T-helper 17 cell (primary cell): ENCODE measurements at regions not wholly inside any gene's neighbourhood (a gene's known extent, or its start where the extent isn't known, plus 50 kb on each side); places are given as distances from the start of the nearest gene placed in this dataset.

Experiments
- ATAC-seq: fragments of 150-1000 bp; cut with Tn5 transposase; 2 replicates; pipeline ENCODE4 v1.10.0; 2021; ENCODE audit warnings: mild to moderate bottlenecking, moderate library complexity
- DNase-seq, 3 donors: peaks; one replicate each; pipeline versions ENCODE4 v3.0.0 to v3.0.0-alpha.2; 2020 to 2021
- H3K9me3 ChIP-seq: one replicate; pipeline ENCODE4 v1.7.0; 2013; ENCODE audit warnings: low read length, mild to moderate bottlenecking; ENCODE audit not compliant: control insufficient read depth, poor library complexity, severe bottlenecking
- H3K27ac Mint-ChIP-seq: one replicate; pipeline ENCODE4 v1.8.0; 2022; ENCODE audit warnings: mild to moderate bottlenecking, moderate library complexity, mixed read lengths
- H3K27me3 Mint-ChIP-seq: one replicate; pipeline ENCODE4 v1.8.0; 2022; ENCODE audit warnings: mixed read lengths
- H3K36me3 Mint-ChIP-seq: one replicate; pipeline ENCODE4 v1.8.0; 2022; ENCODE audit warnings: low read depth, mixed read lengths
- H3K4me1 Mint-ChIP-seq: one replicate; pipeline ENCODE4 v1.8.0; 2022; ENCODE audit warnings: mild to moderate bottlenecking, mixed read lengths
- H3K4me3 Mint-ChIP-seq: one replicate; pipeline ENCODE4 v1.8.0; 2022; ENCODE audit warnings: mild to moderate bottlenecking, moderate library complexity, mixed read lengths

GRCh38 chr4:180798036-180798577 lies 1445.1 kb upstream of the TENM3 start:
- ATAC-seq (no peak), DNase-seq (no peak)
- H3K4me1 Mint-ChIP-seq, result no peaks in the 10 kb centered on the region
- no peak overlapping the region for H3K27ac Mint-ChIP-seq
- H3K4me3 Mint-ChIP-seq, result no peak overlapping the region
- H3K9me3 ChIP-seq, result no peaks in the 10 kb centered on the region
- H3K36me3 Mint-ChIP-seq, result no peaks in the 10 kb centered on the region
- no peaks in the 10 kb centered on the region for H3K27me3 Mint-ChIP-seq

DNA sequence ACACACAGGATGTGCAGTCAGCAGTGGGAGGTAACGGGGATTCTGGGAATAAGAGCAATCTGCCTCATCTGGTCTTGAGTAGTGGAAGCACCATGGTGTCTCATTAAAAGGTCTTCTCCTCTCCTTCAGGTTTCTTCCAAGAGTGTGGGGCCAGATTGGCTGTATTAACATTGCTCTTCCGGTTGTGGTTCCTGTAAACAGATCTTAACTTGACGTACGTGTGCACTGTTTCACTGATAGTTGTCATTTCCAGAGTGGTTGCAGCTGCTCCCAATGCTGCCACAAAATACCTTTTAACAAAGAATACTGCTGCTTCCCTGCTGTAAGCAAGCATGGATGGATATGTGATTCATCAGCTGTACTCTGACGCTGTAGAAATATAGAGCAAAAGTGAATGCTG lies 1443.4 kb upstream of the TENM3 start:
- Mint-ChIP-seq H3K4me1 (no peaks in the 10 kb centered on the region), H3K27ac (no peak overlapping the region), H3K4me3 (no peak overlapping the region), H3K27me3 (no peaks in the 10 kb centered on the region), H3K36me3 (no peaks in the 10 kb centered on the region)
- DNase-seq (no peak), ATAC-seq (no peak)
- no peaks in the 10 kb centered on the region for H3K9me3 ChIP-seq

- ATAC-seq, result no peak
- no peak overlapping the region for H3K4me3 Mint-ChIP-seq
- H3K36me3 Mint-ChIP-seq, result no peaks in the 10 kb centered on the region
- no peak for DNase-seq
- H3K9me3 ChIP-seq, result no peaks in the 10 kb centered on the region
- no peaks in the 10 kb centered on the region for H3K27me3 Mint-ChIP-seq
- no peak overlapping the region for H3K27ac Mint-ChIP-seq
- no peaks in the 10 kb centered on the region for H3K4me1 Mint-ChIP-seq
Measured at GRCh38 chr4:180805101-180805500, 1438.1 kb upstream of the TENM3 start.

DNA sequence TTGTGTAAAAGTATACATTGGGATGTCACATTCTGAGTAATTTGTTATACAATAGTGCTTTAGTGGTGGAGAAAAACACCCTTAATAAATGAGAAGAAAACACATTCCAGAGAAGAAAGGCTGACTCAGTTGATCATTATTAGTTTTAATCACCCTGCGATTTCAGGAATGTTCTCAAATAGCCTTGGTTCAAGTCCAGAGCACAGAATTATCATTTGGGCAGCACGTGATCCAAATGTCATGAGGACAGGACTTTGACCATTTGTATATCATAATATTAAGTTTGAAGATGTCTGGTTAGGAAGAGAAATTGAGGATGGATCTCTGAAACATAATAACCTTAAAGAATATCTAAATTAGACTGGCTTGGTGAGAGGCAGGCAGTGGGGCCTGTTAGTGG lies 1434.3 kb upstream of the TENM3 start:
- H3K9me3 ChIP-seq, result no peaks in the 10 kb centered on the region
- DNase-seq, result no peak
- Mint-ChIP-seq H3K27ac (no peak overlapping the region), H3K36me3 (no peaks in the 10 kb centered on the region), H3K4me1 (no peaks in the 10 kb centered on the region), H3K27me3 (no peaks in the 10 kb centered on the region), H3K4me3 (no peak overlapping the region)
- ATAC-seq, result no peak

DNA sequence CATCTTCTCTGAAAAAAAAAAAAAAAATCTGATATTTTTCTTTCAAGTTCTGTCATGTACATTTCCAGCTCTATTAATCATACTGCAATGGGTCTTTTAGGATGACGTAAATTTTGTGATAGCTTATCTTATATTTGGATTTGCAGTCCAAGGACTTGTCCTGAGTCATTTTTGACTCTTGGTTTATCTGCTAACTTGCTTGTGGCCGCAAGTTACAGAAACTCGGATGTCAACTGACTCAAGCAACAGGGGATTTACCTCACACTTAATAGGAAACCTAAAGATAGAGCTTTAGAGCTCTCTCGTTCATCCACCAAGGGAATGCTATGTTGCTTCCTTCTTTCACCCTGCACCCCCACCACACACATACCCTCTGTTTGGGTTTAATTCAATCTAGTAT lies 1433.8 kb upstream of the TENM3 start:
- ATAC-seq (no peak), DNase-seq (no peak)
- no peaks in the 10 kb centered on the region for H3K9me3 ChIP-seq
- no peaks in the 10 kb centered on the region for H3K4me1 Mint-ChIP-seq
- H3K27me3 Mint-ChIP-seq, result no peaks in the 10 kb centered on the region
- no peaks in the 10 kb centered on the region for H3K36me3 Mint-ChIP-seq
- no peak overlapping the region for H3K4me3 Mint-ChIP-seq
- no peak overlapping the region for H3K27ac Mint-ChIP-seq

DNA sequence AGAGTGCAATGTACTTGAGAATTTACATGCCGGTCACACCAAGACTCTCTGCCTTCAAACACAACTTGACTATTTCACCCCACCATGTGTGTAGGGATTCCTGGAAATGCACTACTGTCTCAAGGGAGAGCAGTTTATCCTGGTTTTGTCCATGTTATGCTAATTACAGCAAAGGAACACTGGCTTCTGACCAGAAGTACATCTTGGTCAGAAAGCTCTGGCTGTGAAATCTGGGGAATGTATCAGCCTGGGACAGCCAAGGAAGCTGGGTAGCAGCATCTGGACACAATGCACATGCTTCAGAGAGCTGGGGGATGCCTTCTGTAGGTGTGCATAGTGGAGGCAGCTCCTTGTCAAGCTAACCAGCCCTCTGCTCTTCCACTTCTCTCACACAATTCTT lies 1432.6 kb upstream of the TENM3 start:
- DNase-seq (no peak), ATAC-seq (no peak)
- H3K27me3 Mint-ChIP-seq, result no peaks in the 10 kb centered on the region
- H3K4me1 Mint-ChIP-seq, result no peaks in the 10 kb centered on the region
- no peak overlapping the region for H3K27ac Mint-ChIP-seq
- no peak overlapping the region for H3K4me3 Mint-ChIP-seq
- no peaks in the 10 kb centered on the region for H3K36me3 Mint-ChIP-seq
- no peaks in the 10 kb centered on the region for H3K9me3 ChIP-seq

- H3K4me3 Mint-ChIP-seq, result no peak overlapping the region
- ATAC-seq, result no peak
- no peaks in the 10 kb centered on the region for H3K36me3 Mint-ChIP-seq
- DNase-seq, result no peak
- no peaks in the 10 kb centered on the region for H3K27me3 Mint-ChIP-seq
- no peaks in the 10 kb centered on the region for H3K9me3 ChIP-seq
- no peak overlapping the region for H3K27ac Mint-ChIP-seq
- no peaks in the 10 kb centered on the region for H3K4me1 Mint-ChIP-seq
Measured at GRCh38 chr4:180811556-180811955, 1431.6 kb upstream of the TENM3 start.

GRCh38 chr4:180812783-180813182 lies 1430.4 kb upstream of the TENM3 start:
- ATAC-seq (no peak), DNase-seq (no peak)
- Mint-ChIP-seq H3K4me1 (no peaks in the 10 kb centered on the region), H3K27ac (no peak overlapping the region), H3K27me3 (no peaks in the 10 kb centered on the region), H3K36me3 (no peaks in the 10 kb centered on the region), H3K4me3 (no peak overlapping the region)
- no peaks in the 10 kb centered on the region for H3K9me3 ChIP-seq

- ATAC-seq (no peak), DNase-seq (no peak)
- Mint-ChIP-seq H3K4me1 (no peaks in the 10 kb centered on the region), H3K36me3 (no peaks in the 10 kb centered on the region), H3K27me3 (no peaks in the 10 kb centered on the region), H3K4me3 (no peak overlapping the region), H3K27ac (no peak overlapping the region)
- H3K9me3 ChIP-seq, result no peaks in the 10 kb centered on the region
Measured at GRCh38 chr4:180814875-180815417, 1428.3 kb upstream of the TENM3 start.

DNA sequence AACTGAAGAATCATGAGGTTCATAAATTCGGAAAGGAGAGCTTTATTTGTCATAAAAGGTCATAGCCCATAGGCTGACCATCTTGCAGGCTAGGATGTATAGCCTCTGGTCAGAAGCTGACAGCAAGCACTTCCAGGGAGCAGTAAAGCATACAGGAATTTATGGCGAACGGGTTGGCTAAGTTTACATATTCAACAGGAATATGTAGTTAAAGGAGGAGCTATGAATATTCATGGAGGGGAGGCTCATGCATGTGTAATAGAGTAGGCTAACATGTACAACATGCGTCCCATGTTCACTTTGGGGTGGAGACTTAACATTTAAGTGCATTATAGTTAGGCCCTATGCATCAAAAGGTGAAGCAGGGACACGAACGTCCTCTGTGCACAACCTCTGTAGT lies 1425.7 kb upstream of the TENM3 start:
- Mint-ChIP-seq H3K27me3 (no peaks in the 10 kb centered on the region), H3K36me3 (no peaks in the 10 kb centered on the region), H3K27ac (no peak overlapping the region), H3K4me3 (no peak overlapping the region), H3K4me1 (no peaks in the 10 kb centered on the region)
- DNase-seq (no peak), ATAC-seq (no peak)
- no peaks in the 10 kb centered on the region for H3K9me3 ChIP-seq

DNA sequence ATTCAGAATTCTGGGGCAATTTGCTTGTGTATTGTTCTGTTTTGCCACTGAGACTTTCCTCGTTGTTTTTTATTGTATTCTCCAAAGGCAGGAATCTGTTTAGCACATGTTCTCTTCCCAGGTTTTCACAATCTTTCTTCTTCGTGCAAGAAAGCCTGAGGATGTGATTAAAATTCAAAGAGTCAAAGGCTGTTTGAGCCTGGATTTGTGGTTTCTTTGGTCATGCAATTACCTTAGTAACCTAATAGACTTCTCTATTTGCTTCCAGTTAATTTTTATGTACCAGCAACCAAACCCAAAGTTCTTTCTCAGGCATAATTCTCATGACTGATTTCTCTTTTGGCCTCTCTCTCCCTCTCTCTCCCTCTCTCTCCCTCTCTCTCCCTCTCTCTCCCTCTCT lies 1420.1 kb upstream of the TENM3 start:
- peaks cover 2% of the 10 kb centered on the region for H3K4me1 Mint-ChIP-seq
- DNase-seq, result no peak
- H3K27ac Mint-ChIP-seq, result no peak overlapping the region

DNA sequence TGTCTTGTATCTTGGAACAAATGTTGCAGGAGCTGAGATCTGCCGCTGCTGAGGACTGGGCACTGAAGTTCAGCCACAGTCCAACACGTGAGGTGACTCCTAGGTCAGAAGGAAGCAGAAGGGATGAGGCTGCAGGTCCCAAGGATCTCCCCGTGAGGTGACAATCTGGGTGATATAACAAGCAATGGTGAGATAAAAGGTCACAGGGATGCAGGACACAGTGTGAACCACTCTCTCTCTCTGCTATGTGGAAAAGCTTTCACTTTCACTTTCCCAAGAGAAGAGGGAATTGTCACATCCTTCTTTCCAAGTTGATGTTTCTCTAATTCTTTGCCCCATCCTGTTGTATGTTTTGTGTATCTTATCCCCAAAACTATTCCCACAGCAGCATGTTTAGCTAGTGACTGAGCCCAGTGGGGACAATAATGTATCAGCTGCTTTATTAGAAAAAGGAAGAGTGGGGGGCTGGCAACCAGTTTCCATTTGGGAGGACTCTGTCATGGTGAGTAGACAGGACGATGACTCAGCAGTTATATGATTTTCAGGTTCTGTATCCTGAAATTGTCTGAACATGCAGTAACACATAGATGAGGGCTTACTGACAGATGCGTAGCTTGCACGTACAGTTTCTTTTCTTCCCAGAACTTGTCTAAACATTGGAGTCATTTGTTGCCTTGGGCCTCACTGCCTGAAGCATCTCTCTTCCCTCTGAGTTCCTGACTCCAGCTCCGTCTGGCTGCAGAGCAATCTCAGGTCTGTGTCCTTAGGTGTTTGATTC lies 1415.8 kb upstream of the TENM3 start:
- H3K4me3 Mint-ChIP-seq, result no peak overlapping the region

More for the DNA sequence above, 1420.1 kb upstream of the TENM3 start:
- no peaks in the 10 kb centered on the region for H3K27me3 Mint-ChIP-seq
- ATAC-seq, result no peak
- H3K36me3 Mint-ChIP-seq, result no peaks in the 10 kb centered on the region
- no peak overlapping the region for H3K4me3 Mint-ChIP-seq
- no peaks in the 10 kb centered on the region for H3K9me3 ChIP-seq

GRCh38 chr4:180828455-180829018 lies 1414.7 kb upstream of the TENM3 start:
- no peaks in the 10 kb centered on the region for H3K9me3 ChIP-seq
- H3K4me3 Mint-ChIP-seq, result no peak overlapping the region
- no peaks in the 10 kb centered on the region for H3K27me3 Mint-ChIP-seq
- no peak for ATAC-seq
- no peak for DNase-seq
- H3K36me3 Mint-ChIP-seq, result no peaks in the 10 kb centered on the region
- H3K4me1 Mint-ChIP-seq, result peaks cover 2% of the 10 kb centered on the region
- H3K27ac Mint-ChIP-seq, result no peak overlapping the region

More for the DNA sequence above, 1415.8 kb upstream of the TENM3 start:
- DNase-seq (no peak), ATAC-seq (no peak)
- H3K27me3 Mint-ChIP-seq, result no peaks in the 10 kb centered on the region
- H3K36me3 Mint-ChIP-seq, result no peaks in the 10 kb centered on the region
- H3K27ac Mint-ChIP-seq, result no peak overlapping the region
- peaks cover 2% of the 10 kb centered on the region for H3K4me1 Mint-ChIP-seq
- H3K9me3 ChIP-seq, result no peaks in the 10 kb centered on the region

GRCh38 chr4:180832073-180832472 lies 1411.1 kb upstream of the TENM3 start:
- H3K9me3 ChIP-seq, result no peaks in the 10 kb centered on the region
- Mint-ChIP-seq H3K36me3 (no peaks in the 10 kb centered on the region), H3K27ac (no peak overlapping the region), H3K27me3 (no peaks in the 10 kb centered on the region), H3K4me3 (no peak overlapping the region), H3K4me1 (peaks cover 2% of the 10 kb centered on the region)
- DNase-seq (no peak), ATAC-seq (no peak)
